8988T (cell line): ENCODE measurements at regions not wholly inside any gene's neighbourhood (a gene's known extent, or its start where the extent isn't known, plus 50 kb on each side); places are given as distances from the start of the nearest gene placed in this dataset.

Experiments
- DNase-seq: peaks from one replicate; pipeline ENCODE4 v3.0.0; 2011

- DNase-seq, result no peak
Observed at GRCh38 chr12:125376422-125376821, 311.2 kb downstream of the AACS start.

GRCh38 chr12:125377093-125377492 lies 311.9 kb downstream of the AACS start:
- no peak for DNase-seq

- DNase-seq, result no peak
Observed at GRCh38 chr12:125381373-125381772, 316.1 kb downstream of the AACS start.

- DNase-seq, result no peak
Observed at GRCh38 chr12:125382926-125383325, 317.7 kb downstream of the AACS start.

- no peak for DNase-seq
Observed at GRCh38 chr12:125386652-125387051, 321.4 kb downstream of the AACS start.

- no peak for DNase-seq
Observed at GRCh38 chr12:125387206-125387605, 322.0 kb downstream of the AACS start.

- no peak for DNase-seq
Observed at GRCh38 chr12:125389061-125389697, 323.9 kb downstream of the AACS start.

- no peak for DNase-seq
Observed at GRCh38 chr12:125393569-125393968, 328.3 kb downstream of the AACS start.

- no peak for DNase-seq
Observed at GRCh38 chr12:125395583-125396215, 330.5 kb downstream of the AACS start.

GRCh38 chr12:125399489-125399888 lies 334.3 kb downstream of the AACS start:
- no peak for DNase-seq

- no peak for DNase-seq
Observed at GRCh38 chr12:125402874-125403789, 337.9 kb downstream of the AACS start.

- DNase-seq, result no peak
Observed at GRCh38 chr12:125403843-125404242, 338.6 kb downstream of the AACS start.

GRCh38 chr12:125406131-125406530 lies 340.9 kb downstream of the AACS start:
- DNase-seq, result no peak

GRCh38 chr12:125408718-125409117 lies 343.5 kb downstream of the AACS start:
- DNase-seq, result no peak

GRCh38 chr12:125412506-125412905 lies 347.3 kb downstream of the AACS start:
- DNase-seq, result no peak

- no peak for DNase-seq
Observed at GRCh38 chr12:125417446-125417845, 352.2 kb downstream of the AACS start.

GRCh38 chr12:125418902-125419564 lies 353.8 kb downstream of the AACS start:
- no peak for DNase-seq

- no peak for DNase-seq
Observed at GRCh38 chr12:125424909-125425308, 359.7 kb downstream of the AACS start.

- no peak for DNase-seq
Observed at GRCh38 chr12:125431516-125431915, 366.3 kb downstream of the AACS start.

- DNase-seq, result no peak
Observed at GRCh38 chr12:125434131-125434530, 368.9 kb downstream of the AACS start.

GRCh38 chr12:125434936-125435443 lies 369.8 kb downstream of the AACS start:
- no peak for DNase-seq

GRCh38 chr12:125435871-125436270 lies 370.6 kb downstream of the AACS start:
- DNase-seq, result no peak

- DNase-seq, result no peak
Observed at GRCh38 chr12:125436686-125437085, 371.5 kb downstream of the AACS start.
